Endothelial cell of umbilical vein (primary cell): ENCODE measurements at regions not wholly inside any gene's neighbourhood (a gene's known extent, or its start where the extent isn't known, plus 50 kb on each side); places are given as distances from the start of the nearest gene placed in this dataset.

Experiments used
- BruUV-seq: library from RNA; stranded (reverse); fragments of 400-500 nt; replicated peaks from 2 replicates; lab custom pipeline; 2021; lab: Mats Ljungman, UMichigan
- CTCF ChIA-PET: fragments of 300-600, 350-600 bp; sonication (Branson Sonifier 250); formaldehyde crosslinking; loops from one replicate; lab custom pipeline; 2021; ENCODE audit warnings: antibody characterized with exemption, inconsistent platforms; lab: Charles Lee
- POLR2A ChIA-PET: fragments of 300-600, 350-600 bp; sonication (Branson Sonifier 250); formaldehyde crosslinking; loops from one replicate; lab custom pipeline; 2021; ENCODE audit warnings: antibody characterized with exemption, inconsistent platforms; lab: Charles Lee
- DNase-seq: peaks from one replicate; pipeline ENCODE4 v3.0.0-alpha.2; 2011; ENCODE audit warnings: low read depth, low spot score
- FAIRE-seq: peaks from 2 replicates; lab custom pipeline; 2011; peaks lifted over from hg19 to GRCh38; lab: Jason Lieb, UNC
- H2AFZ ChIP-seq: 2 replicates; pipeline ENCODE4 v1.6.0; 2012; ENCODE audit warnings: low read depth, low read length, control low read depth, inconsistent platforms
- H3K27ac ChIP-seq: 2 replicates; pipeline ENCODE4 v1.5.1; 2011; ENCODE audit warnings: low read depth, mild to moderate bottlenecking, control low read depth, low read length, moderate library complexity; ENCODE audit not compliant: insufficient read depth
- H3K27me3 ChIP-seq, 2 experiments: 2 replicates each; pipeline versions ENCODE4 v1.6.0 to v1.6.1; 2011; ENCODE audit warnings: low read length in 2 of 2, mixed read lengths in 1 of 2; ENCODE audit not compliant: control insufficient read depth in 2 of 2, insufficient read depth in 2 of 2
- H3K36me3 ChIP-seq, 2 experiments: 2 replicates in 1 of 2; 3 replicates in 1 of 2; pipeline ENCODE4 v1.5.1; 2011; ENCODE audit warnings: low read length in 2 of 2, mild to moderate bottlenecking in 1 of 2, moderate library complexity in 1 of 2; ENCODE audit not compliant: control insufficient read depth in 2 of 2, insufficient read depth in 2 of 2; ENCODE audit errors: extremely low read depth in 1 of 2
- H3K4me1 ChIP-seq: 3 replicates; pipeline ENCODE4 v1.5.1; 2011; ENCODE audit warnings: mild to moderate bottlenecking, low read length; ENCODE audit not compliant: control insufficient read depth, insufficient read depth; ENCODE audit errors: extremely low read depth
- H3K4me2 ChIP-seq: 2 replicates; pipeline ENCODE4 v1.6.1; 2011; ENCODE audit warnings: low read length, control low read depth, mixed read lengths; ENCODE audit not compliant: insufficient read depth
- H3K4me3 ChIP-seq, 3 experiments: fragments of 200-600 bp in 1 of 3; sonication (generic), shearing (Covaris generic) in 1 of 3; replicated peaks in 1 of 3; 2 replicates each; pipeline ENCODE4 v1.5.1; 2011 to 2016; ENCODE audit warnings: control low read depth in 3 of 3, low read length in 3 of 3, mild to moderate bottlenecking in 2 of 3, inconsistent platforms in 1 of 3, low read depth in 1 of 3, moderate library complexity in 1 of 3; ENCODE audit not compliant: insufficient read depth in 1 of 3
- H3K79me2 ChIP-seq: 2 replicates; pipeline ENCODE4 v1.6.0; 2012; ENCODE audit warnings: low read length, inconsistent platforms; ENCODE audit not compliant: control insufficient read depth, insufficient read depth
- H3K9ac ChIP-seq: replicated peaks from 2 replicates; pipeline ENCODE3; 2011; ENCODE audit warnings: low read length, control low read depth; ENCODE audit not compliant: insufficient read depth; ENCODE audit errors: extremely low read depth
- H3K9me1 ChIP-seq: replicated peaks from 3 replicates; pipeline ENCODE4 v1.6.0; 2011; ENCODE audit warnings: mild to moderate bottlenecking, low read length; ENCODE audit not compliant: control insufficient read depth, insufficient read depth; ENCODE audit errors: extremely low read depth
- H3K9me3 ChIP-seq: replicated peaks from 2 replicates; pipeline ENCODE4 v1.5.1; 2012; ENCODE audit warnings: low read length, inconsistent platforms; ENCODE audit not compliant: control insufficient read depth, insufficient read depth
- H4K20me1 ChIP-seq: replicated peaks from 2 replicates; pipeline ENCODE3; 2011; ENCODE audit warnings: mild to moderate bottlenecking, low read length; ENCODE audit not compliant: control insufficient read depth, insufficient read depth; ENCODE audit errors: extremely low read depth
- CTCF ChIP-seq, 2 donors: IDR thresholded peaks; 1 replicate in 1 of 2; 2 replicates in 1 of 2; pipeline ENCODE4 v1.5.1; 2011; ENCODE audit warnings: low read length in 2 of 2, mild to moderate bottlenecking in 2 of 2, moderate library complexity in 2 of 2, control low read depth in 1 of 2, inconsistent platforms in 1 of 2, low read depth in 1 of 2; ENCODE audit not compliant: insufficient read depth in 1 of 2; ENCODE audit errors: extremely low read depth in 1 of 2
- EZH2 ChIP-seq: IDR thresholded peaks from 2 replicates; pipeline ENCODE4 v1.6.1; 2012; ENCODE audit warnings: borderline replicate concordance, low read depth, mild to moderate bottlenecking, moderate library complexity, low read length, inconsistent platforms; ENCODE audit not compliant: severe bottlenecking
- FOS ChIP-seq: IDR thresholded peaks from 2 replicates; pipeline ENCODE4 v1.6.1; 2011; ENCODE audit warnings: mild to moderate bottlenecking, low read length, moderate library complexity, borderline replicate concordance; ENCODE audit not compliant: insufficient read depth
- GATA2 ChIP-seq: IDR thresholded peaks from 2 replicates; pipeline ENCODE4 v1.7.0; 2011; ENCODE audit warnings: low read depth, mild to moderate bottlenecking, moderate library complexity, mixed read lengths, low read length; ENCODE audit not compliant: insufficient read length, insufficient read depth
- JUN ChIP-seq: IDR thresholded peaks from 2 replicates; pipeline ENCODE4 v1.6.1; 2011; ENCODE audit warnings: borderline replicate concordance, low read depth; ENCODE audit not compliant: insufficient read length, insufficient read depth
- MYC ChIP-seq: IDR thresholded peaks from one replicate; pipeline ENCODE4 v1.6.1; 2011; ENCODE audit warnings: mild to moderate bottlenecking, low read depth, low read length
- POLR2A ChIP-seq: IDR thresholded peaks from 2 replicates; pipeline ENCODE4 v1.6.1; 2012; ENCODE audit warnings: low read depth, mild to moderate bottlenecking, control low read depth, low read length
- POLR2AphosphoS5 ChIP-seq: IDR thresholded peaks from 2 replicates; pipeline ENCODE4 v1.6.1; 2012; ENCODE audit warnings: low read depth, mild to moderate bottlenecking, control low read depth, low read length, moderate library complexity; ENCODE audit not compliant: insufficient read depth
- dilution Hi-C: fragments of 300-500 bp; cut with MboI; formaldehyde crosslinking; loops from one replicate; pipeline ENCODE4 v1.15.0; 2019; ENCODE audit warnings: low sequenced_read_pairs; ENCODE audit not compliant: extremely low pct_ligation_motif_present
- intact Hi-C: fragments of 100-400 bp; cut with micrococcal nuclease; formaldehyde crosslinking; loops from one replicate; pipeline ENCODE4 v1.10.0; 2022
- TF ChIP-seq, protein P1 (sequence below): IDR thresholded peaks from 2 replicates; pipeline ENCODE4 v1.6.1; 2011; ENCODE audit not compliant: insufficient read depth, insufficient read length

DNA sequence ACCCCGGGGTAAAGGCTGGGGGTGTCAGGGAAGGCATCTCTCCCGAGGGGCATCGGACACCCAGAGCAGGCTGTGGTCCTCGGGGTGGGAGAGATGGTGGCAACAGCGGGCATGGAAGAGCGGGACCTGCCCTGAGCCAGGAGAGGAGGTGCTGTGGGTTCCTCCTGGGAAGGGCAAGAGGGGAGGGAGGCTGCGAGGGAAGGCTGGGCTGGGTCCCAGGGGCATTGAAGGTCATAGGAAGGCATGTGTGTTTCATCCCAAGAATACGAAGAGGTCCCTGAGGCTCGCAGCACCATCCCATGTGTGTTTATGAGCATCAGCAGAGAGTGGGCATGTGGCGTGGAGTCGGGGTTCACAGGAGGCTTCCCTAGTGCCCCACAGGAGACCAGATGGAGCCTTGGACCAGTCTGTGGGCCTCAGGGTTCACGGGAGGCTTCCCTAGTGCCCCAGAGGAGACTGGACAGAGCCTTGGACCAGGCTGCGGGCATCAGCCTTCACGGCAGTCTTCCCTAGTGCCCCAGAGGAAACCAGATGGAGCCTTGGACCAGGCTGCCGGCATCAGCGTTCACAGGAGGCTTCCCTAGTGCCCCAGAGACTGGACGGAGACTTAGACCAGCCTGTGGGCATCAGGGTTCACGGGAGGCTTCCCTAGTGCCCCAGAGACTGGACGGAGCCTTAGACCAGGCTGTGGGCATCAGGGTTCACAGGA is 420.6 kb downstream of the BRD1 start:
- Histone ChIP-seq H3K9ac (no peak overlapping the region), H3K9me1 (no peaks in the 10 kb centered on the region), H2AFZ (no peak overlapping the region), H3K4me1 (no peaks in the 10 kb centered on the region), H3K79me2 (no peaks in the 10 kb centered on the region), H3K36me3 (no peaks in the 10 kb centered on the region), H3K27me3 (no peaks in the 10 kb centered on the region), H3K4me2 (no peak overlapping the region), H3K27ac (no peak overlapping the region), H3K9me3 (peaks cover 2% of the 10 kb centered on the region), H4K20me1 (no peaks in the 10 kb centered on the region), H3K4me3 (no peak overlapping the region)
- CTCF ChIA-PET = no interaction called here
- BruUV-seq = no TSS peak
- DNase-seq = no peak
- no peak for TF ChIP-seq POLR2AphosphoS5
- no peak for TF ChIP-seq MYC
- no peak for TF ChIP-seq POLR2A
- TF ChIP-seq EZH2 = no peak
- TF ChIP-seq CTCF (IDR thresholded peaks at IDR 0.05; ENCODE audit: extremely low read depth in 1 of 2, insufficient read depth in 1 of 2, low read depth in 1 of 2, low read length in 2 of 2) = no peak
- no peak for TF ChIP-seq GATA2
- TF ChIP-seq, protein P1, sequence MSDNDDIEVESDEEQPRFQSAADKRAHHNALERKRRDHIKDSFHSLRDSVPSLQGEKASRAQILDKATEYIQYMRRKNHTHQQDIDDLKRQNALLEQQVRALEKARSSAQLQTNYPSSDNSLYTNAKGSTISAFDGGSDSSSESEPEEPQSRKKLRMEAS = no peak
- no peak for TF ChIP-seq FOS
- no peak for TF ChIP-seq JUN
- dilution Hi-C loops (no loop called here), intact Hi-C loops (no loop called here)
- POLR2A ChIA-PET = no interaction called here
- no peak for FAIRE-seq
